GM23338 (cell line): ENCODE measurements at regions not wholly inside any gene's neighbourhood (a gene's known extent, or its start where the extent isn't known, plus 50 kb on each side); places are given as distances from the start of the nearest gene placed in this dataset.

Source experiments
- ATAC-seq: fragments of 200-7000 bp; cut with Tn5 transposase; 3 replicates; pipeline ENCODE4 v1.9.1; 2020
- DNase-seq: peaks from one replicate; pipeline ENCODE4 v3.0.0-alpha.2; 2015; ENCODE audit warnings: low spot score
- H2AFZ ChIP-seq: fragments of 200-600 bp; sonication (generic); 2 replicates; pipeline ENCODE4 v1.8.0; 2016; ENCODE audit warnings: antibody characterized with exemption, mild to moderate bottlenecking, moderate library complexity
- H3F3A ChIP-seq: fragments of 200-600 bp; sonication (generic); replicated peaks from 2 replicates; pipeline ENCODE4 v1.8.0; 2017; ENCODE audit warnings: antibody characterized with exemption, mixed run types, low read depth
- H3K27ac ChIP-seq: fragments of 200-600 bp; sonication (generic); 2 replicates; pipeline ENCODE4 v1.6.1; 2016; ENCODE audit warnings: low read depth
- H3K27me3 ChIP-seq: fragments of 200-600 bp; sonication (generic); 2 replicates; pipeline ENCODE4 v1.8.0; 2016; ENCODE audit warnings: mild to moderate bottlenecking, mixed run types, moderate library complexity; ENCODE audit not compliant: insufficient read depth
- H3K36me3 ChIP-seq: fragments of 200-600 bp; sonication (generic); 2 replicates; pipeline ENCODE4 v1.8.0; 2016; ENCODE audit warnings: mild to moderate bottlenecking; ENCODE audit not compliant: insufficient read depth
- H3K4me1 ChIP-seq: fragments of 200-600 bp; sonication (generic); 2 replicates; pipeline ENCODE4 v1.8.0; 2016; ENCODE audit warnings: mild to moderate bottlenecking, moderate library complexity; ENCODE audit not compliant: insufficient read depth
- H3K4me2 ChIP-seq: fragments of 200-600 bp; sonication (generic); 2 replicates; pipeline ENCODE4 v1.7.1; 2017; ENCODE audit warnings: mixed run types
- H3K4me3 ChIP-seq: fragments of 200-600 bp; sonication (generic); 2 replicates; pipeline ENCODE4 v1.6.1; 2016; ENCODE audit warnings: mixed run types
- H3K79me2 ChIP-seq: fragments of 200-600 bp; sonication (generic); replicated peaks from 2 replicates; pipeline ENCODE4 v1.8.0; 2017; ENCODE audit warnings: mild to moderate bottlenecking; ENCODE audit not compliant: insufficient read depth
- H3K9me2 ChIP-seq: fragments of 200-600 bp; sonication (generic); 2 replicates; pipeline ENCODE4 v1.8.0; 2017; ENCODE audit not compliant: insufficient read depth
- H4K20me1 ChIP-seq: fragments of 200-600 bp; sonication (generic); replicated peaks from 2 replicates; pipeline ENCODE4 v1.8.0; 2017; ENCODE audit warnings: mild to moderate bottlenecking; ENCODE audit not compliant: insufficient read depth
- H3K27ac Mint-ChIP-seq: 2 replicates; pipeline ENCODE4 v1.8.0; 2020; ENCODE audit warnings: inconsistent platforms, mild to moderate bottlenecking, moderate library complexity, mixed read lengths
- H3K27me3 Mint-ChIP-seq: 3 replicates; pipeline ENCODE4 v1.8.0; 2022; ENCODE audit warnings: low read depth, mild to moderate bottlenecking, moderate library complexity, mixed read lengths, inconsistent platforms; ENCODE audit not compliant: insufficient read depth, poor library complexity
- H3K36me3 Mint-ChIP-seq: 3 replicates; pipeline ENCODE4 v1.8.0; 2021; ENCODE audit warnings: low read depth, mild to moderate bottlenecking, inconsistent platforms, moderate library complexity, mixed read lengths
- H3K4me1 Mint-ChIP-seq: 3 replicates; pipeline ENCODE4 v1.8.0; 2020; ENCODE audit warnings: mild to moderate bottlenecking, inconsistent platforms, mixed read lengths
- H3K4me3 Mint-ChIP-seq: 3 replicates; pipeline ENCODE4 v1.8.0; 2021; ENCODE audit warnings: moderate library complexity, mild to moderate bottlenecking, inconsistent platforms, mixed read lengths
- H3K9me3 Mint-ChIP-seq: 3 replicates; pipeline ENCODE4 v1.8.0; 2020; ENCODE audit warnings: moderate library complexity, mild to moderate bottlenecking, inconsistent platforms, mixed read lengths
- CTCF ChIP-seq, 2 experiments: fragments of 200-600 bp in 1 of 2; sonication (generic) in 1 of 2; conservative IDR thresholded peaks; 2 replicates each; pipeline versions ENCODE4 v1.5.1 to v1.6.1; 2016 to 2017; ENCODE audit warnings: antibody characterized with exemption in 2 of 2, low read depth in 2 of 2, mild to moderate bottlenecking in 2 of 2, moderate library complexity in 1 of 2
- ETS1 ChIP-seq: IDR thresholded peaks from 2 replicates; pipeline ENCODE4 v1.6.1; 2016; ENCODE audit warnings: antibody characterized with exemption
- EZH2phosphoT487 ChIP-seq: fragments of 200-600 bp; sonication (generic); IDR thresholded peaks from one replicate; pipeline ENCODE4 v1.8.1; 2018; ENCODE audit warnings: antibody characterized with exemption; ENCODE audit not compliant: unreplicated experiment
- JUNB ChIP-seq: IDR thresholded peaks from one replicate; pipeline ENCODE4 v1.6.1; 2016; ENCODE audit warnings: antibody characterized with exemption; ENCODE audit not compliant: unreplicated experiment
- NANOG ChIP-seq: IDR thresholded peaks from 2 replicates; pipeline ENCODE4 v1.6.1; 2016; ENCODE audit warnings: antibody characterized with exemption, borderline replicate concordance
- POLR2AphosphoS5 ChIP-seq: IDR thresholded peaks from 2 replicates; pipeline ENCODE4 v1.6.1; 2016; ENCODE audit warnings: antibody characterized with exemption, low read depth
- REST ChIP-seq: IDR thresholded peaks from one replicate; pipeline ENCODE4 v1.6.1; 2018; ENCODE audit warnings: antibody characterized with exemption; ENCODE audit not compliant: unreplicated experiment
- STAT1 ChIP-seq: IDR thresholded peaks from one replicate; pipeline ENCODE4 v1.6.1; 2016; ENCODE audit warnings: antibody characterized with exemption; ENCODE audit not compliant: unreplicated experiment
- ZNF114 ChIP-seq: fragments of 250-450 bp; sonication (Bioruptor Pico); IDR thresholded peaks from 2 replicates; pipeline ENCODE4 v1.5.0; 2020; ENCODE audit warnings: mild to moderate bottlenecking, moderate library complexity
- ZNF331 ChIP-seq: fragments of 250-450 bp; sonication (Bioruptor Pico); IDR thresholded peaks from 2 replicates; pipeline ENCODE4 v1.5.0; 2020; ENCODE audit warnings: low read depth, mild to moderate bottlenecking, moderate library complexity
- ZNF462 ChIP-seq: fragments of 250-450 bp; sonication (Bioruptor Pico); IDR thresholded peaks from 2 replicates; pipeline ENCODE4 v1.5.0; 2020; ENCODE audit warnings: mild to moderate bottlenecking, moderate library complexity

- TF ChIP-seq ZNF462 (no peak), ZNF114 (CRISPR knock-in tag) (no peak), EZH2phosphoT487 (no peak), STAT1 (no peak), JUNB (no peak), NANOG (no peak), POLR2AphosphoS5 (no peak), ETS1 (no peak)
Observed at GRCh38 chr2:66036948-66037347, 398.0 kb upstream of the MEIS1 start (continued).

DNA sequence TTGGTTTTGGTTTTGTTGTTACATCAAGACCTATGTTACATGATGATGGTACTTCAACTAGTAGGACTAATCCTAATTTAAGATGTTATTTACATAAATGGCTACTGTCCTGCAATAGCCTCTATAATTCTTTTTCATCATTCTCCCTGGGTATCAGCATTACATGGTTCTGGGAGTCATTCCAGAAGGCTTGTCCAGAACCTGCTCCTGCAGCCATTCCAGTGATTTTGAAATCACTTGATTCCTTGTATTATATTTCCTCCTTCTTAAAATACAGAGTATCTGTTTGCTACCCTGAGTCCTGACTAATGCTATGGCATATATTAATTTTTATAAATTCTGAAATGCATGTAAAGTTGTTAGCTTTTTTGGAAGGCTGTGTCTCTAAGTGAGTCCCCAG is 400.5 kb upstream of the MEIS1 start:
- Histone ChIP-seq H3K27me3 (no peaks in the 10 kb centered on the region), H3F3A (no peaks in the 10 kb centered on the region), H3K4me2 (no peak overlapping the region), H3K4me1 (no peaks in the 10 kb centered on the region), H3K27ac (no peak overlapping the region), H3K79me2 (no peaks in the 10 kb centered on the region), H3K36me3 (no peaks in the 10 kb centered on the region), H3K4me3 (no peak overlapping the region), H2AFZ (no peak overlapping the region), H3K9me2 (0 out of 2 replicates have a peak, but pooled peaks cover 5% of the 10 kb centered on the region), H4K20me1 (no peaks in the 10 kb centered on the region)
- ATAC-seq = no peak
- Mint-ChIP-seq H3K4me3 (no peak overlapping the region), H3K4me1 (no peaks in the 10 kb centered on the region; the same call in 1 of the 3 replicates), H3K36me3 (no peaks in the 10 kb centered on the region), H3K27me3 (no peaks in the 10 kb centered on the region), H3K27ac (no peak overlapping the region), H3K9me3 (no peaks in the 10 kb centered on the region)
- TF ChIP-seq ZNF114 (CRISPR knock-in tag) (no peak), ETS1 (no peak), REST (no peak), STAT1 (no peak), ZNF331 (CRISPR knock-in tag) (no peak), EZH2phosphoT487 (no peak), NANOG (no peak), CTCF (conservative IDR thresholded peaks at IDR 0.05; ENCODE audit: low read depth in 2 of 2) (no peak), JUNB (no peak)
- DNase-seq = no peak
